Cardiac muscle cell (in vitro differentiated cells and primary cell): ENCODE measurements at regions not wholly inside any gene's neighbourhood (a gene's known extent, or its start where the extent isn't known, plus 50 kb on each side); places are given as distances from the start of the nearest gene placed in this dataset.
A peak's percentile ranks its signal among the peaks of the same experiment; 100 is the strongest.

Experiments
- DNase-seq, 2 donors: peaks; one replicate each; pipeline versions ENCODE4 v3.0.0 to v3.0.0-alpha.2; 2010 to 2017; ENCODE audit warnings: low read depth in 1 of 2, low spot score in 1 of 2
- H3K27ac ChIP-seq: fragments of 200-600 bp; sonication (generic); 2 replicates; pipeline ENCODE4 v1.5.1; 2016
- H3K27me3 ChIP-seq: fragments of 200-600 bp; sonication (generic); 2 replicates; pipeline ENCODE4 v1.6.0; 2016; ENCODE audit warnings: control low read depth
- H3K36me3 ChIP-seq: fragments of 200-600 bp; sonication (generic); 2 replicates; pipeline ENCODE4 v1.5.1; 2016; ENCODE audit warnings: control low read depth
- H3K4me1 ChIP-seq: fragments of 200-600 bp; sonication (generic); 2 replicates; pipeline ENCODE4 v1.8.1; 2017; ENCODE audit warnings: low read depth, mild to moderate bottlenecking, mixed run types
- H3K4me3 ChIP-seq: fragments of 200-600 bp; sonication (generic); 2 replicates; pipeline ENCODE4 v1.5.1; 2016; ENCODE audit warnings: mild to moderate bottlenecking
- H3K9me3 ChIP-seq: fragments of 200-600 bp; sonication (generic); 2 replicates; pipeline ENCODE4 v1.5.1; 2017; ENCODE audit warnings: low read depth, mild to moderate bottlenecking, control low read depth
- TF ChIP-seq, protein P1 (sequence below): IDR thresholded peaks from 2 replicates; pipeline ENCODE4 v1.5.1; 2012; ENCODE audit warnings: low read depth, mild to moderate bottlenecking, low read length

DNA sequence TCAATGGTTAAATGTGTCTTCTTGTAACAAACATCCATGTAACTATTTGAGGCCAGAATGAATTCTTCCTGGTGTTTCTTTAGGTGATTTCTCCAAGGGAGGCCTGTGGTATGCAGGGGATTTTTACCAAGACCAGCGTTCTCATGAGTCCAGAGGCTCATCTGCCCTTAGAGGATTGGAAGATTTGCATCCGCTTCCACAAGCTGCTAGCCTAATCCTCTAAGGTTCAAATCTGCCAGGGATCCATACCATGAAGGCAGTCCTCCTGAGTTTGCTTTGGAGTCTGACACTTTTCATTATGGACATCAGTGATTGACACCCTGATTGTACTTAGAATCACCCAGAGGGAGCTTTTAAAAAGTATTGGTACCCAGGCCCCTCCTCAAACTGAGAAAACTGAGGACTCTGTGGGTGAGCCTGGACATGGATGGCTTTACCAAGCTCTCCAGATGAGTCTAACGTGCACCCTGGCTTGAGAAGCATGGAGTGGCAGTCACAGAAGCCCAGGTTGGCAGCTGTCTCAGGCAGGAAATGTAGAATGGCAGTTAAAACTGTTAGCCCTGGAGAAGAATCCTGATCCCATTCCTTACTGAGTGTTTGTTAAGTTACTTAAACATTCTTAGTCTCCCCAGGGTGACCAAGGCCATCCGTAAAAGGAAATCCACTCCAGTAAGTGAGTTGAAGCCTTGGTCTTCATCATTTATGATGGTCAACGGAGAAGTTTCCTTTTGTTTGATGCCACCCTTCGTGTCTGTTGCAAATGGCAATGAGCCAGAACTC is 95.3 kb upstream of the RMDN2 start:
- Histone ChIP-seq H3K4me1 (peaks cover 21% of the 10 kb centered on the region), H3K9me3 (no peaks in the 10 kb centered on the region), H3K36me3 (no peaks in the 10 kb centered on the region), H3K27ac (no peak overlapping the region), H3K27me3 (no peaks in the 10 kb centered on the region), H3K4me3 (no peak overlapping the region)
- DNase-seq = no peak
- TF ChIP-seq, protein P1, sequence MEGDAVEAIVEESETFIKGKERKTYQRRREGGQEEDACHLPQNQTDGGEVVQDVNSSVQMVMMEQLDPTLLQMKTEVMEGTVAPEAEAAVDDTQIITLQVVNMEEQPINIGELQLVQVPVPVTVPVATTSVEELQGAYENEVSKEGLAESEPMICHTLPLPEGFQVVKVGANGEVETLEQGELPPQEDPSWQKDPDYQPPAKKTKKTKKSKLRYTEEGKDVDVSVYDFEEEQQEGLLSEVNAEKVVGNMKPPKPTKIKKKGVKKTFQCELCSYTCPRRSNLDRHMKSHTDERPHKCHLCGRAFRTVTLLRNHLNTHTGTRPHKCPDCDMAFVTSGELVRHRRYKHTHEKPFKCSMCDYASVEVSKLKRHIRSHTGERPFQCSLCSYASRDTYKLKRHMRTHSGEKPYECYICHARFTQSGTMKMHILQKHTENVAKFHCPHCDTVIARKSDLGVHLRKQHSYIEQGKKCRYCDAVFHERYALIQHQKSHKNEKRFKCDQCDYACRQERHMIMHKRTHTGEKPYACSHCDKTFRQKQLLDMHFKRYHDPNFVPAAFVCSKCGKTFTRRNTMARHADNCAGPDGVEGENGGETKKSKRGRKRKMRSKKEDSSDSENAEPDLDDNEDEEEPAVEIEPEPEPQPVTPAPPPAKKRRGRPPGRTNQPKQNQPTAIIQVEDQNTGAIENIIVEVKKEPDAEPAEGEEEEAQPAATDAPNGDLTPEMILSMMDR = no peak

DNA sequence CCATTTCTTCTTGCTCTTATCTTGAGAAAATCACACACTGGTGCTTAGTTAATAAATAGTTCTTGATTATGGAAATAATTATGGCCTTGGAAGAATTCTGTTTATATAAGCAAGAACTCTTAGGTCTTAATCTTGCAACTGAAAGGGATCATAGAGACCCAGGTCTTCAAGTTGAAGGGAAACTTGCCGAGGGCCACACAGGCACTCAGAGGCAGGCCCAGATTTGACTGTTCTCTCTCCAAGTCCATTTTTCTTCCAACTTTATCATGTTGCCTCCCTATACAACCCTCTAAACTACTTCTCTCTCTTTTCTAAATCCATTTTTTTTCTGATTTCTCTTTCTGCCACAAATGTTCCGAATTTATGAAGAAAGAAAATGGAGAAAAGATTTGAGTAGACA is 94.5 kb upstream of the RMDN2 start:
- no peak for DNase-seq
- H3K4me3 ChIP-seq = no peak overlapping the region
- H3K9me3 ChIP-seq = no peaks in the 10 kb centered on the region
- peaks cover 21% of the 10 kb centered on the region for H3K4me1 ChIP-seq
- TF ChIP-seq, protein P1 = no peak
- H3K27ac ChIP-seq = no peak overlapping the region
- no peaks in the 10 kb centered on the region for H3K27me3 ChIP-seq
- H3K36me3 ChIP-seq = no peaks in the 10 kb centered on the region

DNA sequence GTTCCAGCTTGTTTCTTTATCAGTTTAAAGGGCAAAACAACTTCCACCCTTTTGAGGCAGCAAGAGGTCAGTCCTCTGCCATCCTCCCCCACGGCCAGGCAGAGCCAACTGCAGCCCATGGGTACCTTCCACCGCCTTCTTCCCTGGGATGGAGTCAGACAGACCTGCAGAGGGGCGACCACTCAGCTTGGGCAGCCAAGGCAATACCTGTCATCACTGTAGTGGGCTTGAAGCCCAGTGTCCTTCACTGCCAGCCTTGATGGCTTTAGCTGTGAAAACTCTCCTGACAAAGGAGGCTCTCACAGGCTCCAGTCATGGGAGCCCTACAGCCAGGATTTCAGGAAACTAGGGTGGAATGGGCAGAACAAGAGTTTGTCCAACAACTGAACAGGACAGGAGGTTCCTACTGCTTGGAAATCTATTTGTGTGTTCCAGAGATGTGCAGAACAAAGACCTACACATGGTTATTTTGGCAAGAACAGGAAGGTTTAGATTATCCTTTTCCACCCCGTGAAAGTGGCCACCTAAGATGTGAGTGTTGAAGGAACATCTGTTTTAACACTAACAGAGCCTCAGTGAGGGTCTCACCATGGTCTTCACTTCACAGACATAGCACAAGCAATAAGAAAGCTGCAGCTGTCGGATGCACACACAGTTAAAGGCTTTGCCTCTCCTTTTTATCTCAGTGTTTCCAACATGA is 93.9 kb upstream of the RMDN2 start:
- no peaks in the 10 kb centered on the region for H3K36me3 ChIP-seq
- peaks cover 21% of the 10 kb centered on the region for H3K4me1 ChIP-seq
- H3K9me3 ChIP-seq = no peaks in the 10 kb centered on the region
- no peaks in the 10 kb centered on the region for H3K27me3 ChIP-seq
- no peak overlapping the region for H3K4me3 ChIP-seq
- H3K27ac ChIP-seq = no peak overlapping the region
- TF ChIP-seq, protein P1 = no peak
- no peak for DNase-seq

DNA sequence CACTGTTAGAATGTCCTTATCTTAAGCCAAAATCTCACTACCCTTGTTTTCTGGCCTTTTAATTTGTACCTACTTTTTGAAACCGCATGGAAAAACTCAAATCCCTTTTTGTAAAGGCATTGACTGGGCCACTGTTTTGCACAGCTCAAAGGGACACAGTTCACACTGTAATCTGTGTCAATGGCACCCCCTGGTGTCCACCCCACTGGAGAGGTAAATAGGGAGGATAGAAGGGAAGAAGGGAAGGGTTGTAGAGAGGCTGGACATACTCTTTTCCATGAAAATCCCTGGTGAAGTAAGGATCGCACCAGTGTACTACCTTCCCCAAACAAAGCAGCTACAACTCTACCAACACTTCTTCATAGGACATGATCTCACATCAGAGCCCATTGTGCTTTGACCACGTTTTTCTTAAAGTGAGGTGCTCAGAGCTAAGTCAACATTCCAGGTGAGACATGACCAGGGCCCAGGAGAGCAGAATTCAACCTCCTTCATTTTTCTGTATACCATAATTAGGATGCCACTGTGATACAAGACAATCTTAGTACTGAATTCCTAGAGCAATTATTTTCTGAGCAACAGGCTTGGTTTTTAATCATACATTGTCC is 92.4 kb upstream of the RMDN2 start:
- Histone ChIP-seq H3K27ac (no peak overlapping the region), H3K4me1 (peaks cover 21% of the 10 kb centered on the region), H3K27me3 (no peaks in the 10 kb centered on the region), H3K36me3 (no peaks in the 10 kb centered on the region), H3K4me3 (no peak overlapping the region), H3K9me3 (no peaks in the 10 kb centered on the region)
- DNase-seq = peak; percentile 85 to 90
- TF ChIP-seq, protein P1 = peak; percentile 87

DNA sequence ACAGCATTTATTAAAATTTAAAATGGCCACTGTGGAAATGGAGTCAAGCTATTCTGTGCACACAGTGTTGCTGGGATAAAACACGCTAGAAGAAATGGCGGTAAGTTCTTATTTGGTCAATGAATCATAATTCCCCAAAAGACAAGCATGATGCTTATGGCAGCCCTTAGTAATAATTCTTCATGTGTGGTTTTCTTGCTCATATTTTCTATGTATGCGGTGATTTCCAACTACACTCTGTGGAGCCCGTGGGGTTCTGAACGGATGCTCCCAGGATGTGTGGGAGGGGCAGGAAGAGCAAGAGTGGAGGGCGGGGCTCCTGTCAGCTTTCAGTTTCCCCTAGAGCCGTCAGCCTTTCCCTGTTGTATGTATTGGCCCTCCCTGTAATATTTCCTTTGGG is 91.7 kb upstream of the RMDN2 start:
- Histone ChIP-seq H3K4me3 (no peak overlapping the region), H3K9me3 (no peaks in the 10 kb centered on the region), H3K36me3 (no peaks in the 10 kb centered on the region), H3K27ac (no peak overlapping the region), H3K27me3 (no peaks in the 10 kb centered on the region), H3K4me1 (peaks cover 21% of the 10 kb centered on the region)
- TF ChIP-seq, protein P1 = no peak
- DNase-seq = no peak
